Common myeloid progenitor, CD34-positive (primary cell): ENCODE measurements at regions not wholly inside any gene's neighbourhood (a gene's known extent, or its start where the extent isn't known, plus 50 kb on each side); places are given as distances from the start of the nearest gene placed in this dataset.
"Not testable (repeated sequence)": the region's sequence is repeated elsewhere in the genome, so short reads cannot be mapped to it uniquely, and the experiment has no call there.

ENCODE experiments used
- CTCF ChIA-PET: fragments of 350-600 bp; sonication (Branson Sonifier 250); formaldehyde crosslinking; loops from one replicate; lab custom pipeline; 2021; ENCODE audit warnings: antibody characterized with exemption; lab: Charles Lee
- POLR2A ChIA-PET: fragments of 350-600 bp; sonication (Branson Sonifier 250); formaldehyde crosslinking; loops from one replicate; lab custom pipeline; 2021; ENCODE audit warnings: antibody characterized with exemption; lab: Charles Lee
- DNase-seq, 3 donors: peaks; one replicate each; pipeline versions ENCODE4 v3.0.0 to v3.0.0-alpha.2; 2013
- H3K27ac ChIP-seq, 2 experiments: 1 replicate in 1 of 2; 2 replicates in 1 of 2; pipeline ENCODE4 v1.7.0; 2013; ENCODE audit warnings: inconsistent platforms in 2 of 2, low read length in 2 of 2, mild to moderate bottlenecking in 2 of 2, low read depth in 1 of 2, moderate library complexity in 1 of 2; ENCODE audit not compliant: severe bottlenecking in 2 of 2, insufficient read depth in 1 of 2, poor library complexity in 1 of 2
- H3K27me3 ChIP-seq, 5 experiments: replicated peaks in 2 of 5; 1 replicate in 3 of 5; 2 replicates in 2 of 5; pipeline versions ENCODE4 v1.6.1 to v1.7.0; 2013; ENCODE audit warnings: low read length in 4 of 5, mild to moderate bottlenecking in 2 of 5, moderate library complexity in 2 of 5, inconsistent platforms in 1 of 5; ENCODE audit not compliant: insufficient read depth in 5 of 5, control insufficient read depth in 4 of 5
- H3K36me3 ChIP-seq, 4 experiments: 1 replicate in 2 of 4; 2 replicates in 2 of 4; pipeline versions ENCODE4 v1.6.1 to v1.7.0; 2013; ENCODE audit warnings: low read length in 3 of 4, control low read depth in 1 of 4, mild to moderate bottlenecking in 1 of 4; ENCODE audit not compliant: control insufficient read depth in 4 of 4, insufficient read depth in 4 of 4
- H3K4me1 ChIP-seq, 4 experiments: 1 replicate in 3 of 4; 2 replicates in 1 of 4; pipeline versions ENCODE4 v1.6.1 to v1.7.1; 2013; ENCODE audit warnings: low read length in 3 of 4, mild to moderate bottlenecking in 3 of 4, control low read depth in 1 of 4, inconsistent platforms in 1 of 4, moderate library complexity in 1 of 4; ENCODE audit not compliant: control insufficient read depth in 4 of 4, insufficient read depth in 4 of 4; ENCODE audit errors: control extremely low read depth in 1 of 4
- H3K4me3 ChIP-seq, 7 experiments: 1 replicate in 4 of 7; 2 replicates in 3 of 7; pipeline versions ENCODE4 v1.5.1 to v1.7.0; 2013; ENCODE audit warnings: mild to moderate bottlenecking in 7 of 7, low read length in 6 of 7, moderate library complexity in 6 of 7, inconsistent platforms in 2 of 7, low read depth in 2 of 7, control low read depth in 1 of 7; ENCODE audit not compliant: insufficient read depth in 4 of 7, control insufficient read depth in 1 of 7; ENCODE audit errors: extremely low read depth in 1 of 7
- H3K9me3 ChIP-seq, 5 experiments: 1 replicate in 4 of 5; 2 replicates in 1 of 5; pipeline versions ENCODE4 v1.6.1 to v1.7.1; 2013; ENCODE audit warnings: low read length in 4 of 5, mild to moderate bottlenecking in 2 of 5, inconsistent platforms in 1 of 5, low read depth in 1 of 5, moderate library complexity in 1 of 5; ENCODE audit not compliant: control insufficient read depth in 4 of 5, insufficient read depth in 2 of 5; ENCODE audit errors: control extremely low read depth in 1 of 5
- WGBS: methylation state at CpG from one replicate; pipeline ENCODE4 v1.1.5; 2013; ENCODE audit not compliant: insufficient coverage; 5-methylcytosine and 5-hydroxymethylcytosine counted together

DNA sequence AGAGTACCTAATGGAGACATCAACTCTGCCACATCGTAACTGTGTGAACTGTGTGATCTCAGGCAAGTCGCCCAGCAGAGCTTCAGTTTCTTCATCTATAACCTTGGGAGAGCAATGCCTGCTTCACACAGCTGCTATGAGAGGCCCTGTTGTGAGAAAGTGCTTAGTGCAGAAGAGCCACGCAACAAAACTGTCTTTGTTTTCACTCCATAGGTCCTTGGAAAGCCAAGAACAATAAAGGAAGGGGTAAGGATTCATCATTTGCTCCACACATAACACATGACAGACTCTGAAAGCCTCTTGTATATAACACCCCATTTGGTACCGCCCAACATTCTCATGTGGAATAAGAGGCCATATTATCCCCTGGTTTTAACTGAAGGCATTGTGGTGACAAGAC is 231.9 kb upstream of the ISX start:
- POLR2A ChIA-PET, result no interaction called here
- Histone ChIP-seq H3K27ac (no peak overlapping the region), H3K36me3 (no peaks in the 10 kb centered on the region), H3K27me3 (no peaks in the 10 kb centered on the region), H3K9me3 (no peaks in the 10 kb centered on the region), H3K4me1 (no peaks in the 10 kb centered on the region), H3K4me3 (no peak overlapping the region)
- DNase-seq, result no peak
- 96% methylated on average over 4 of the region's 4 CpGs for WGBS
- CTCF ChIA-PET, result no interaction called here

DNA sequence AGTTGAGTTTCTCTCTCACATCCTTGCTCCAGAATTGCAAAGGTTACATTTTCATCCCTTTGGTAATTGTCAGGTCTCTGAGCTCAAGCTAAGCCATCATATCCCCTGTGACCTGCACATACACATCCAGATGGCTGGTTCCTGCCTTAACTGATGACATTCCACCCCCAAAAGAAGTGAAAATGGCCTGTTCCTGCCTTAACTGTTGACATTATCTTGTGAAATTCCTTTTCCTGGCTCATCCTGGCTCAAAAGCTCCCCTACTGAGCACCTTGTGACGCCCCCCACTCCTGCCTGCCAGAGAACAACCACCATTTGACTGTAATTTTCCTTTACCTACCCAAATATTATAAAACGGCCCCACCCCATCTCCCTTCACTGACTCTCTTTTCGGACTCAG is 231.4 kb upstream of the ISX start:
- POLR2A ChIA-PET, H3K4me3 ChIP-seq, CTCF ChIA-PET, H3K27me3 ChIP-seq, H3K36me3 ChIP-seq, H3K9me3 ChIP-seq, DNase-seq, H3K4me1 ChIP-seq, H3K27ac ChIP-seq: not testable (repeated sequence)
- WGBS, result 69% methylated on average over 2 of the region's 3 CpGs

DNA sequence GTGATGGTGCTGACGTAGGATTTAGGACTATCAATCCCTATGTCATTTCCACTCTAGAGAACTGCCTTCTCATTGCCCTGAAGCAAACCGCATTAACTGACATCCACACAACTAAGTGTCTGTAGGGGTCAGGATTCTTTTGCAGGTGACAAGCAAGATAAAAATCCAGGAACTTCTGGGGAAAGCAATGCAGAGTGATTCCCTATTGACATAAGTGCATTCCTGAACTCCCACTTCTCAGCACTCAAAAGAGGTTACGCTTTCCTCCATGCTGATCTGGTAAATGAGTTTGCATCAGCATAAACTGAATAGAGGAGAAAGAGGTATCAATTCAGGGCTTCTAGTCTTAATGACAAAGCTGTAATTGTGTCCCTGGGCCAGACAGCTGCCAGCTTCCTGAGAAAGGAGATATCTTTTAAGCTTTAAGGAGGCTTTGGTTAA is 224.6 kb upstream of the ISX start:
- Histone ChIP-seq H3K9me3 (no peaks in the 10 kb centered on the region), H3K4me1 (no peaks in the 10 kb centered on the region), H3K36me3 (no peaks in the 10 kb centered on the region), H3K4me3 (no peak overlapping the region), H3K27ac (no peak overlapping the region), H3K27me3 (peaks cover 0 to 1% (median 0%) of the 10 kb centered on the region in 5 experiments)
- CTCF ChIA-PET, result no interaction called here
- peak; percentile 19 to 55 (median 51) for DNase-seq
- POLR2A ChIA-PET, result no interaction called here
- no CpG with 5 or more reads among the region's 3 CpGs for WGBS

DNA sequence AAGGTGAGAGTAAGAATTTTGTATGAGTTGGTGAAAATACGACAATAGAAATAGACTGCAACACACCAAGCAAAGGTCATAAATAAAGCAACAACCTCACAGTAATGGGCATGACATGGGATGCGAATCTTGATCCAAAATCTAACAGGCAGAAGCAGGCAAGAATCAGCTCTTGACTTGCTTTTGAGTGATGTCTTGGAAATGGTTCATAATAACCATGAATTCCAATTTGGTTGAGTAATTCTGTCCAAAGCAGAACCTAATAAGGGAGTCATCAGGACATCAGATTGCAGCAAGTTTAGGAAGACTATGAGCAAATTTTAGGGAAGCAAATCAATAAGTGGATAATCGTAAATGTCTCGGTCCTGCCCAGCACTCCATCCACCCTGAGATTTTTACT is 224.0 kb upstream of the ISX start:
- no peaks in the 10 kb centered on the region for H3K9me3 ChIP-seq
- H3K4me3 ChIP-seq, result no peak overlapping the region
- peaks cover 0 to 1% (median 0%) of the 10 kb centered on the region in 5 experiments for H3K27me3 ChIP-seq
- WGBS, result 85% methylated on average over 3 of the region's 4 CpGs
- H3K4me1 ChIP-seq, result no peaks in the 10 kb centered on the region
- no peaks in the 10 kb centered on the region for H3K36me3 ChIP-seq
- ChIA-PET POLR2A (no interaction called here), CTCF (no interaction called here)
- no peak for DNase-seq
- no peak overlapping the region for H3K27ac ChIP-seq

DNA sequence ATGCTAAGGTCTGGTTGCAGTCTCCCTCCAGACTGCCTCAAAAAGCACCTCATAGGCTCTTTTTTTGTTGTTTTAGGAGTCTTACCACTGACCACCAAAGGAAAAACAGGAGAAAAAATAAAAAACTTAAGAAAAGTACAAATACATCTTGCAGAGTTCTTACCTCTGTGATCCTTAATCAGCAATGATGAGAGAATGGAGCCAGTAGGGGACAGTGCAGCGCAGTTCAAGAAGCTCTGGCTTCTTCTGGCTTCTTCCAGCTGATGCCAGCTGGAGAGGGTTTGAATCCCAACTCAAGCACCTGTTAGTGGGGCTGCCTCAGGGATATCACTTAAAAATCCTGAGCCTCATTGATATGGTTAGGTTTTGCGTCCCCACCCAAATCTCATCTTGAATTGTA is 223.3 kb upstream of the ISX start:
- ChIA-PET POLR2A (no interaction called here), CTCF (no interaction called here)
- Histone ChIP-seq H3K27ac (no peak overlapping the region), H3K4me1 (peaks cover 0 to 3% (median 0%) of the 10 kb centered on the region in 4 experiments), H3K4me3 (no peak overlapping the region), H3K36me3 (no peaks in the 10 kb centered on the region), H3K27me3 (peaks cover 0 to 1% (median 0%) of the 10 kb centered on the region in 5 experiments), H3K9me3 (no peaks in the 10 kb centered on the region)
- 80% methylated on average over 1 of the region's 2 CpGs for WGBS
- no peak for DNase-seq

DNA sequence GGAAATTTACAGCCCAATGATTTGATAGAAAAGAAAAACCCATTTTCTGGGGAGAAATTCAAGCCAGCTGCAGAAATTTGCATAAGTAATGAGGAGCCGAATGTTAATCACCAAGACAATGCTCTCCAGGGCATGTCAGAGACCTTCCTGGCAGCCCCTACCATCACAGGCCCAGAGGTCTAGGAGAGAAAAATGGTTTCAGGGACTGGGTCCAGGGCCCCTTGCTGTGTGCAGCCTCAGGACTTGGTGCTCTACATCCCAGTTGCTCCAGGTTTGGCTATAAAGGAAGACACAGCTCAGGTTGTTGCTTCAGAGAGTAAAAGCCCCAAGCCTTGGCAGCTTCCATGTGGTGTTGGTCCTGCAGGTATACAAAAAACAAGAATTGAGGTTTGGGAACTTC is 222.2 kb upstream of the ISX start:
- H3K9me3 ChIP-seq, POLR2A ChIA-PET, H3K4me1 ChIP-seq, DNase-seq, H3K27me3 ChIP-seq, CTCF ChIA-PET, H3K36me3 ChIP-seq, H3K27ac ChIP-seq, H3K4me3 ChIP-seq: not testable (repeated sequence)
- 20% methylated on average over 1 of the region's 1 CpG for WGBS

DNA sequence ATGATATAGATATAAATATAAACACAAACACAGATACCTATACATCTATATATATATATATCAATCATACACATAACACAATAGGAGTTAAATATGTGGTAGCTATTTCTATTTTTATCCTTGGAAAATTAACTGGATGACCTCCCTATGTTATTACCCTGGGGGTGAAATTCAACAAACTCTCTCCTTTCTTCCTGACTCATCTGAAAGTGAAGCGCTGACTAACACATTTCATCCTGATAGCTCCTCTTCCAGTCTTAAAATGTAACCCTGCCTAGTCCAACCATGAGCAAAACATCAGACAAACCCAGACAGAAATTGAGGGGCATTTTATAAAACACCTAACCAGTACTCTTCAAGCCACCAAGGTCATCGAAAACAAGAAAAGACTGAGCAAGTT is 220.6 kb upstream of the ISX start:
- Histone ChIP-seq H3K9me3 (no peaks in the 10 kb centered on the region), H3K4me3 (no peak overlapping the region), H3K27ac (no peak overlapping the region), H3K27me3 (peaks cover 0 to 1% (median 0%) of the 10 kb centered on the region in 5 experiments), H3K4me1 (peaks cover 0 to 9% (median 6%) of the 10 kb centered on the region in 4 experiments), H3K36me3 (no peaks in the 10 kb centered on the region)
- DNase-seq, result no peak
- 100% methylated on average over 2 of the region's 2 CpGs for WGBS
- CTCF ChIA-PET, result no interaction called here
- POLR2A ChIA-PET, result no interaction called here
